HG02885 (cell line): ENCODE measurements at regions not wholly inside any gene's neighbourhood (a gene's known extent, or its start where the extent isn't known, plus 50 kb on each side); places are given as distances from the start of the nearest gene placed in this dataset.

ENCODE experiments used
- ATAC-seq: cut with Tn5 transposase; IDR thresholded peaks from one replicate; pipeline ENCODE4 v1.9.1; 2021; ENCODE audit warnings: mild to moderate bottlenecking; ENCODE audit not compliant: unreplicated experiment, poor library complexity

DNA sequence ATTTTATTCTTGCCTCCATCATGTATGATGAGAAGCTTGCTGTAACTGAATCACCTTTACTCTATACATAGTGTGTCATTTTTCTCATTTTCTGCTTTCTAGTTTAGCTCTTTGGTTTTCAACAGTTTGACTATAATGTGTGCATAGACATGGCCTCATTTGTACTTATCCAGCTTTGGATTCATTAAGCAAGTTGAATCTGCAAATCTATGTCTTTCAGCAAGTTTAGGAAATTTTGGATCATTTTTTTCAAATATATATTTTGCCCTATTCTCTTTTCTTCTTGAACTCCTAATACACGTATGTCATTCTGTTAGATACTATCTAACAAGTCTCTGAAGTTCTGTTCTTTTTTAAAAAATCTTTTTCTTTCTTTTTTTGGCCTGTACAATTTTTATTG, 57.8 kb downstream of the PRLHR start:
- no peak for ATAC-seq

DNA sequence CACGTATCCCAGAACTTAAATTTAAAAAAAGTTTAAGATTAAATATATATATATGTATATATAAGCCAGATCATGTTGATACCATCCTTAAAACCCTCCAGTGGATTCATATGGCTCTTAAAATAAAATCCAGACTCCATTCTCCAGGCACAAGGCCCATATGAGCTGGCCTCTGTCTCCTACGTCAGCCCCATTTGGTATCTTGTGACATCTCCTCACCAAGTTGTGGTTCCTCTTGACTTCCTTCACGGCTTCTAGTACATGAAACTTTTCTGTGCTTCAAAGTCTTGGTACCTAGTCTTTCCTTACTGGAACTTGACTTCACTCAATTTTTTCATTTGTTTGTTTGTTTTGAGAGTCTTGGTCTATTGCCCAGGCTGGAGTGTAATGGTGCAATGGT, 61.3 kb downstream of the PRLHR start:
- no peak for ATAC-seq

DNA sequence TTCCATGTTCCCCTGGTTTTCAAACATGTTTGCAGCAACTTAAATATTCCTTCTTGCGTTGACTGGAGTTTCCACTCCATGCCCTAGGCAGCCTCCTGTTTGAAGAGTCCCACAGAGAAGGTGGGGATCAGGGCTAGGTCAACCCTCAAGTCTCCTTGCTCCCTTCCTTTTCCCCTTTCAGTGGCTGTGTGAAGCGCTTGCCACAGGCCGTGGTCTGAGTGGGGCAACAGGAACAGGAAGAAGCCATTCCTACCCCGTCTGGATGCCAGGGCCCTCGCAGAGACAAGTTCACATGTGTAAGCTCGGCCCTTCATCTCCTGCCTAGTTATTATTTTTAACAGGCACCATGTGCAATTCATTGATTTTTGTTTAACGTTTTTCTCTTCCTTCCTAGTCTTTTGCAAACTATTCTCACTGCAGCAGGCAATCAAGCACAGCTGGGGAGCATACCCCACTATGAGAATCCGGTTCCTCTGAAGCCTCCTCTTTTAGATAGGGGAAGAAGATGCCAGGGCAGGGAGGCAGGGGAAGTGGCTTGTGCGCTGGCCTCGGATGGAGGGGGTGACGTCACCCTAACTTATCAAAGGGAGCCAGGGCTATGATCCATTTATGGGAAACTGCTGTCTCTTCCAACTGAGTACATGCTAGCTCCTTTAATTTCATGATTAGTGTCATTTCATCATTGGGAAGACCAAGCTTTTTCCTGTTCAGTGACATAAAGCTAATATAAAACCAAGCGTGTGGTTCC, 64.2 kb downstream of the PRLHR start:
- no peak for ATAC-seq

DNA sequence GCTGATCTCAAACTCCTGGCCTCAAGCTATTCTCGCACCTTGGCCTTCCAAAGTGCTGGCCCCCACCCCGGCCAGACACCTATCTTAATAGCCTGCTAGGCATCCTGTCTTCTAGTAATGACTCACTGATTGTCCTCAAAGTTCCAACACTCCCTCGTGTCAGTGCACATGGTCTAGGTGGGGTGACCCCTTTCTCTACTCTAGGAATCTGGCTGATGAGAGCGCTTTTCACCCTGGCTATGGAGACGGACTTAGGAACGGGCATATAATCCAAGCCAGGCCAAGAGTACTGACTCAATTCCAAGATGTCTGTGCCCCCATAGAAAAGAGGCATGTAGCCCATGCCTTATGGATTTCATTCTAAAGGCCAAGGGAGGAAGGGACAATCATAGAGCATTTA, 67.0 kb downstream of the PRLHR start:
- no peak for ATAC-seq

DNA sequence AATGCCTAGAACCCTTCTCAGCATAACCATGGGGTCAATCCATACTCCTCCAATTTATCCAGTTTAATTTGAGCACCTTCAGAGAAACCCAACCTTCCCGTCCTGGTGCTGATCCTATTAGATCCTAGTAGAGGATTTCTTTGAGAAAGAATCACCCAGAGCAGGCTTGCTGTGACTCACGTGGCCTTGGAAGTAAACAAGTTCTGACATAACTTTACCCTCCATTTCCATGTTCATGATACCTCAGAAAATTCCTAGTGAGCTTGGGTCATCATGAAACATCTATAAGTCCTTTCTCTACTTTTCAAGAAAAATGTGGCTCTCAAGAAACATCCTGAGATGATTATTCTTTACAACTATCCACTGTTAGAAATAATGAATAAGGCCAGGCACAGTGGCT, 71.7 kb downstream of the PRLHR start:
- no peak for ATAC-seq

DNA sequence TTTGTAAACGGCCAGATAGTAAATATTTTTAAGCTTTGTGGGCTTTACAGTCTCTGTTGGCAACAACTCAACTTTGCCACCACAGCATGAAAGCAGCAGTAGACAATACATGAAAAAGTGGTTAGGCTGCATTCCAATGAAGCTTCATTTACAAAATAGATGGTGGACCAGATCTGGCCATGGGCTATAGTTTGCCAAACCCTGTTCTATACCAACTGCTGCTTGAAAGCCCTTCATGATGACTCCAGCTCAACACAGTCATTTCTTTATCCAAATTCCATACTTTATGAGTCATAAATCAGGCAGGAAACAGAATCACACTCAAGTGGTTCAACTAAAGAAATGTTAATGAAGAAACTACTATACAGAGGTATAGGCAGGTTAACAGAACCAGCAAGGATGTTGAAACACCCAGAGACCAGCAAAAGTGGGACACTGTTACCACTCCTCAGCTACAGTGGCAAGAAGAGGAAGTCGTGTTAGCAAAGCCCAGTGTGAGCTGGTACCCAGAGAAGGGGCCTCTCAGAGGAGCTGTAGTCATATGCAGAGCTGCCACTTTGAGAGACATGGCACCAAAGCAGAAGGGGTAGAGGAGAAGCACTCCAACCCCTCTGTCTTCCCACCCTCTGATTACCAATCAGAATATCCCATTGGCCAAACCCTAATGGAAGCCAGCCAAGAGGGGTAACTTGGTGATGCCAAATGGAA, 72.5 kb downstream of the PRLHR start:
- no peak for ATAC-seq

DNA sequence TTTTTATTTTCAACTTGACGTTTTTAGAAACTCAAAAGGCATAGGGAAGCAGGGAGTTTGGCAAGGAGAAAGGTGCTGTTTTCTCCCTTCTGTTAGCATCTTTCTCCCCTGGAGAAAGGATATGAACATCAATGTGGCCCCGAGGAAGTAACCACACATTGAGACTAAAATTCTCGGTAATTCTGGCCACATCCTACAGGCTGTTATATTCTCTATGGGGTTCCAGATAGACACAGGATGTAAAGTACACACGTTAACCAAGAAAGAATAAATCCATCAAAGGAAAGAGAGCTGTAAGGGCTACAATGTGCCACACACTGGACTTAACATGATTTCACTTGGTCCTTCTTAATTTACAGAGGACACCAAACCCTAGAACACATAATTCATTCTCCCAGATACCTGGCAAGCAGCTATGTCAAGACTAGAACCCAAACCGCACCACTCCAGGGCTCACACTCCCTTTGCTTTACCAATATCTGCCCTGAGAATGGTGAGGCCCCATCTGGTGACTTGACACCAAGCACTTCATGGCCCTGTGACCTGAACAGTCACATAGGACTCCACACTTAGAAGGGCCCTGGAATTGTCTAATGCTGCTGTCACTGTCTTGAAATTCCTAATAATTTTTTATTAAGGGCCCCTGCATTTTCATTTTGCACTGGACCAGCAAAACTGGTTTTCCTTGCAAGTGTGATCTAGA, 73.9 kb downstream of the PRLHR start:
- no peak for ATAC-seq

DNA sequence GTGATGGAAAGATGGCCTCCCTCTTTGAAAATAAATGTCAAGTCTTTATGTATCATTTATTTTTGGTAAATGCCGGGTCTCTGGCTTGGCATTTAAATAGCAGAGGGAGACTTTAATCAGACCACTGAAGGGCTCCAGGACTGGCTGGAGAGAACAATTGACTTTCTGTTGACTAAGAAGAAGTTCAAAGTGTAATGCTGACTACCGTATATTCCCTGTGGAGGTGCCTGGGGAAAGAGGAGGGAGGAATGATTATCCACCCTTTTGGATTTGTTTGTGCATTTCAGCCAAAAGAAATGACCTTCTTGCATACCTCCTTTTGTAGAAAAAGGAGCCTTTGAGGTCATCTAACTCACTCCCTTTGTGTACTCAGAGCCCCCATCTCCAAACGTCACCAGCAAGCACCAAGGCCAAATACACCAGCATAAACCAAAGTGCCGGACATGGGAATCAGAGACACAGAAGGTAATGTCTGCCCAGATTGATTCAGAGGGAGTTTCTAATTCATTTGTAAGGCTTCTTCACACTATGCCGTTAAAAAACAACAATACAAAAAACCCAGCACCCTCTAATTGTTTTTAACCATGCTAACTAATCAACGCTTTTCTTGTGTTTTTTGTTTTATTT, 75.2 kb downstream of the PRLHR start:
- ATAC-seq = no peak

DNA sequence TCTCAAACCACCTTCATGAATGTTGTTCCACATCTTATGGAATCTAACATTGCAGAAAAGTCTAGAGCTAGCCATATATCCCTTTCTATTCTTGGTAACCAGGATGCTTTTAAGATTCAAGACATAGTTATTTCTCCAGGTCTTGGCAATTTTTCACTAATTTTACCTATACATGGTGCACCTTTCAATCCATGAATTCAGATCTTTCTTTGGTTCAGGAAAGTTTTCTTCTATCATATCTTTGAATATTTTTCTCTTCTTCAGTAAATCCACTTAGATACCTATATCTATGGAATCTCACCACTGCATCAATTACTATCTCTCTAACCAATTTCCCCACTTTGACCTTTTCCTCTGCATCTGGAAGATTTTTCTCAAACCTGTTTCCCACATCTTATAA, 77.4 kb downstream of the PRLHR start:
- no peak for ATAC-seq

DNA sequence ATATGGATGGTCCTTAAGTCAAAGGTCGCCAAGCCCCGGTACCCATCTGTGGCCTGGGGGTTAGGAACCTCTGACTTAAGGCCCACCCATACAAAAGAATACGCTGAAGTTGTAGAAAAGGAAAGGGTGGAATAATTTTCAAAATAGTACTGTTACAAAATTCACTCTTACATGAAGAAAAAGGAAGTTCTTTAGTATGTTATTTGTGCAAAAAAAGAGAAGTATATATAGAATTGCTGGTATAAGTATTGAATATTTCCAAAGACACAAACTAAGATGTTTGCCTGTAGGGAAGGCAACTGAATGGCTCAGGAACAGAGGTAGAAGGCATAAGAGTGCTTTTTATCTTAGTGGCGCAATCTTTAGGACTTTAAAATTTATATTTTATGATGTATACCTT, 78.7 kb downstream of the PRLHR start:
- no peak for ATAC-seq

DNA sequence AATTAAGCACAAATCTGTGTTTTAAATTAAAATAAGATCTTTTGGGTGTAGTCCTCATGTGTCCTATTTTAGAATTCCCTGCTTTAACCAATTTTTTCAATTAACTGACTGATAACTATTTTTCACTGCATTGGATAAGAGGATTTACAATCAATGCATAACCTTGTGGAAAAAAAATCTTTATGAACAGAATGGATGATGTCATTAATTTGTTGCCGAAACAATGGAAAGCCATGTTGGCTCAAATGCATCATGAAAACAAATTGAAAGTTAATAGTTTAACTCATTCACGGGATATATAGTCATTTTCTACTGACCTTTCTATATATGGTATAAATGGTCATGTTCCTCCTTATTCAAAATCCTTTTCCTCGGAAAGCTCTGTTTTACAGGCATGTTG, 82.3 kb downstream of the PRLHR start:
- no peak for ATAC-seq

DNA sequence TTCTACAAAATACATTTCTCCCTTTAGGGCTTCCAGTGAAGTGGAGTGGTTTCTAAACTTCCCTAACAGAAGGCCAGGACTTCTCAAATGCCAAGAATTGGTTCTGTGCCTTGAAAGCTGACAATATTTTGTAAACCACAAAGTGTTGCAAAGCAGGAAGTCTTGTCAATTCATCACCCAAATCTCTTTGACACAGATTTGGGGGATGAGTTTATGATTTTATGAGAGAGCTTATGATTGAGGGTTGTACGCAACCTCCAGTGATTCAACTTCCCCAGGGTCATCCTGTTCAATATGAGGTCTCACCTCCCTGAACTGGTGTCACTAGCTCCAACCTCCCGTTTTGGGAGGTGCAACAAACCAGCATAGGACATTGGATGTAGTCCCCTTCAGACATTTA, 83.7 kb downstream of the PRLHR start:
- ATAC-seq = no peak

DNA sequence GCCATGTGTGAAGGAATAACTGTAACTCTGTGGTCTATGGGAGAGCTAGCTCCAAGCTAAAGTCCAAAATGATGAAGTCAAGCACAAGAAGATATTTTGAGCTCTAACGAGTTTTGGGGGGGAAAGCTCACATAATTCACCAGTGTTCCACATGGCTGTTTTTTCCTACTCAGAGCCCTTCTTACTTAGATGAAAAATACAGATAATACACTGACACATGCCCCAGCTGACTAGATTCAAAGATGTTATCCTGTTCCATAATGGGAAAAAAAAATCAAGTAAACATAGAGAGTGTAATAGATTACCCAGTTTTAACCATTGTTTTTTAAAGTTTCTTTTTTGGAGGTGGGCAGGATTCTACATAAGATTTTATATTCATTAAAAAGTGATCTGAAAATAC, 86.6 kb downstream of the PRLHR start:
- ATAC-seq = no peak

DNA sequence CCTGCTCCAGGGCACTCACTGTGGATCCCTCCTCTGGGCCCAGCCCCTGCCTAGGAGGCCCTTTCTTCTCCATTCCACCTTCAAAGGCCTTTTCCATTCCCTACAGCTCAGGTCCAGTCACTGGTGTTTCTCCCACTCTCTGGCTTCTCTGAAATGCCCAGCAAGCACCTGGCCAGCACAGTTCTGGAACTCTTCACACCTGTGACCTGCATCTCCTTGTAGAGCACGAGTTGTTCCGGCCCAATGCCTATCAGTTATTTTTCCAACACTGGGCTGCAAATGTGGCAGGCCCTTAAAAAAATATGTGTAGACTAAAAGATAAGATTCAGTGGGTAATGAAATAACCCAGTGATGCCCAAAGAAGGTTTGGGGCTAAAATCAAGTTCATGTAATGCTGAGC, 87.1 kb downstream of the PRLHR start:
- no peak for ATAC-seq

DNA sequence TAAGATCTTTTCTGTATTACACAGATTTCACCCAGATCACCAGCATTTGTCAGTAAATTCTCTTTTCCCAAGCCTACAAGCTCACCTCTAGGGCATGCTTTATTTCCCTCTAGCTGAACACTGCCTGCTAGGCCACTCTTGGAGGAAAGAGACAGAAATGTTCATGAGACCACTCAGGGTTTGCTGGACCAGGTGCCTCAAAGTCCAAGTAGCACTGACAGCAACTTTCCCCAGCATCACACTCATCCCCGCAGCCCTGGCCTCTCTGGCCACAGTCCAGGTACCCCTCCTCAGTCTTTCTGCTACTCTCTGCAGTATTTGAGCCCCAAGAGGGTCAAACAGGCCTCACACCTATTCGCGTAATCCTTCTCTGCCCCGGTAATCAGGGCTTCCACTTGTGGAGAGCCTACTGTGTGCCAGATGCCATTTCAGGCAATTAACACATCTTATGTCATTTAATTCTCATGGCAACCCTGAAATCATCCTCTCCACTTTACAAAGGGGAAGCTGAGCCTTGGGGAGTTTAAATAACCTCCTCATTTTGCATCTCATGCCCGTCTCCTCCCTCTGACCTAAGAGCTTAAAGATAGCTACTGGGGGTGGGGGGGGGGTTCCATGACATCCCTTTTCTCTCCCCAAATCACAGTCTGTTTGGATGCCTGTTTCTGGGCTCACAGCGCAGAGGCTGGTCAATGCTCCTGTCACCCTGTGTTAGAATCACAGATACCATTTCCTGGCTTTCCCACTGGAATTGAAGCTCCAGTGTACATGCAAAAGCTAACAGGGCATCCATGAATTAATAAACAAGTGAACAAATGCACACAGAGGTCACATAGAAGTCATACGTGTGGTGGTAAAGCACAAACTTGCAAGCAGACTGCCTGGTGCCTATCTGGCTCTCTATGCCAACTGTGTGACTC, 88.5 kb downstream of the PRLHR start:
- ATAC-seq = no peak

DNA sequence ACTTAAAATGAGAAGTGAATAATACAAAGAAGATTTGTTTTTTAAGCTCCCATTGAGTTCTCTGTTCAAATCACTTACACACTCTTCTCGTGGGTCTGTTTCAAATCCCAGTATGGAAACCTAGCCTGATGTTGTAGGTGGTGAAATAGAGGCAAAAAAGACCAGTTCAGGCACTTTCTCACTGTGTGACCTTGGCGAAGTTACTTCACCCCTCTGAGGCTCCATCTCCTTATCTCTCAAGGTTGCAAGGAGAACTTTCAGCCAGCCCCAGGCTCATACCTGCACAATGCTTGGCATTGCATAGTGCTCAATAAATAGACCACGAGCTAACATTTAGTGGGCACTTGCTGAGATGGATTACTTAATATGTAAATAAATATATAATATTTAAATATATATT, 90.1 kb downstream of the PRLHR start:
- no peak for ATAC-seq

DNA sequence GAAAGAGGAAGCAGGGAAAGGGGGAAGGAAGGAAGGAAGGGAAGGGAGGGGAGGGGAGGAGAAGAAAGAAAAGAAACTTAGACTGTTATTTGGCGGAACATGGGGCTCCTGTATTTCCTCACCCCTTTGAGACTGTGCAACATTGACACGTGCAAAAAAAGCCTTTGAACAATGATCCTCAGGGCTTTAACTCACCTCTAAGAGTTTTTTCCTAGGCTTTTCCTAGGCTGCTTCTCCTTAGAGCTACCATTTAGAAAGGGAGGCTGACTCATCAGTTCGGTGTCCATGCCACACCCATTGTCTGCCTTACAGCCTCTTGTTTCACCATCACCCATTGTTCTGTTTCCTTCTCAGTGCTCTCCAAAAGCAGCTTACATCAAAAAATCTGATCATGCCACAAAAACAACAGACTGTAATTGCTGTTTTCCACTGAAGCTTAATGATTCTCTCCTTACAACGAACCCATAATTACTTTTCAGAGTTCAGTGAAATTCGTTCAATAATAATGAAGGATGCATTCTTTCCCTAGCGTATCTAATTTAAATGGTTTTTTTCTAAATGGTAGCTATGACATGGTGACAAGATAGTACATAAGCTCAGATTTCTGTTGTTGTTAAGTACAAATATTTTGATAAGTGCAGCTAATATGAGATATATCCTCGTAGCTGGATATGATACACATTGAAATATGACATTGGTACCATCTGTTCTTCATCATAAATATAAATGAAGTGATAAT, 90.8 kb downstream of the PRLHR start:
- no peak for ATAC-seq

DNA sequence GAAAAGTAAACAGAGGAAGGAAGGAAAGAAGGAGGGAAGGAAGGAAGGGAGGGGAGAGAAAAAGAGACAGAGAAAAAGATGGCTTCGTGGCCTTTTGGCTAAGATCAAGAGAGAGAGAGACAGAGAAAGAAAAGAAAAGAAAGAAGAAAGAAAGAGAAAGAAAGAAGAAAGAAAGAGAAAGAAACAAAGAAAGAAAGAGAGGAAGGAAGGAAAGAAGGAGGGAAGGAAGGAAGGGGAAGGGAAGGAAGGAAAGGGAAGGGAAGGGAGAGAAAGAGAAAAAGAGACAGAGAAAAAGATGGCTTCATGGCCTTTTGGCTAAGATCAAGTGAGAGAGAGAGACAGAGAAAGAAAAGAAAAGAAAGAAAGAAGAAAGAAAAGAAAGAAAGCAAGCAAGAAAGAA, 91.4 kb downstream of the PRLHR start:
- no peak for ATAC-seq

DNA sequence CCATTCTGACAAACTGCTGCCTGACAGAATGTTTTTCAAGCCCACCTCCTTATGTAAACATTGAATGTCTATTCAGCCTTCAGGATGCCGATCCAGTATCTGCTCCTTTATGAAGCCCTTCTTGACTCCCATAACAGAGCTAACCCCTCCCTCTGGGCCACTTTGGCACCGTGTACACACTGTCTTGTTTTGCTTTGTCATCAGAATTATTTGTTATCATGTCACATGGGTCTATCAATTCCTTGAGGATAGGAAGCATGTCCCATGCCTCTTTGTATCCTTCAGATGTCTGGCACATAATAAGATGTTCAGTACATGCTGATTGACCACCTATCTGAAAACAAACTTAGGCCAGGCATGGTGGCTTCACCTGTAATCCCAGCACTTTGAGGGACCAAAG, 92.3 kb downstream of the PRLHR start:
- no peak for ATAC-seq
